22Rv1 (cell line): ENCODE measurements at regions not wholly inside any gene's neighbourhood (a gene's known extent, or its start where the extent isn't known, plus 50 kb on each side); places are given as distances from the start of the nearest gene placed in this dataset.

ENCODE experiments used
- H3K27ac ChIP-seq: fragments of 450-650 bp; 2 replicates; pipeline ENCODE4 v1.5.1; 2017
- CTCF ChIP-seq: fragments of 450-650 bp; IDR thresholded peaks from 2 replicates; pipeline ENCODE4 v1.5.1; 2017; ENCODE audit warnings: mild to moderate bottlenecking
- ZFX ChIP-seq: fragments of 450-650 bp; IDR thresholded peaks from 2 replicates; pipeline ENCODE4 v1.6.1; 2017; ENCODE audit warnings: antibody characterized with exemption, borderline replicate concordance

DNA sequence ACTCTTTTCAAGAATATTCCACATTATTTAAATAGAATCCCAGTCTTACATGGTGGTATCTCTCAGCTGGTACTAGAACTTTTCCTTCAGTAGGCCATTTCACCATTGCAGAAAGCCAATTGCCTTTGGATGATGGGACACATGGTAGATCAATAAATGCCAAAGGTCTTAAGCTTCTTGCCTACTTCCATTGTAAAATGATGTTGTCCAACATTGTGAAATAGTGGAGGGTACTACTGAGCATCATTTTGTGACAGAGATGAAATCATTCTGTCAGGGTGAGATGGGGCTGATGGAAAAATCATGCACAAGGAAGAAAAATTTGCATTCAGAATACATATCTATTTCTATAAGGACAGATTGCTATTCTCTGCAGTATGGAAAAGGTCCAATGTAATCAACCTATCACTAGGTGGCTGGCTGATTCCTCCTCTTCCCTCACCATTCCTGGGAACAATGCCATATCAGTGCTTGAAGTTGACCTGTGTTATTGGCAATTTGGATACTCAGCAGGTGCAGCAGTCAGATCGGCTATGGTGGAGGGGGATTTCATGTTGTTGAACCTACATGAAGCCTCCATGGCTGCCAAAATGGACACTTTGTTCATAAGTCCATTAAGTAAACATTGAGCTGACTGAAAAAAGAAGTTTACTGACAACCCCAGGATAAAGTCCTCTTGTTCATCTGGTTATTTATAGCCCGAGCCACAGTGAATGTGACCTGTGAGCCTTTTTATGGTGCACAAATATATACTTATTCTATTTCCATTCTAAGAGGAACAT lies 596.9 kb upstream of the ARPP21 start:
- H3K27ac ChIP-seq, result 0 out of 2 replicates have a peak overlapping the region, but pooled peaks have one; percentile 17
- TF ChIP-seq CTCF (no peak), ZFX (no peak)

GRCh38 chr3:35043040-35043439 lies 596.3 kb upstream of the ARPP21 start:
- 0 out of 2 replicates have a peak overlapping the region, but pooled peaks have one; percentile 17 for H3K27ac ChIP-seq
- TF ChIP-seq CTCF (no peak), ZFX (no peak)

- TF ChIP-seq CTCF, result no peak
Measured at GRCh38 chr3:35044190-35044589, 595.1 kb upstream of the ARPP21 start.

GRCh38 chr3:35045118-35045517 lies 594.2 kb upstream of the ARPP21 start:
- H3K27ac ChIP-seq, result no peak overlapping the region
- TF ChIP-seq ZFX (no peak), CTCF (no peak)

More at GRCh38 chr3:35044190-35044589, 595.1 kb upstream of the ARPP21 start:
- H3K27ac ChIP-seq, result no peak overlapping the region

DNA sequence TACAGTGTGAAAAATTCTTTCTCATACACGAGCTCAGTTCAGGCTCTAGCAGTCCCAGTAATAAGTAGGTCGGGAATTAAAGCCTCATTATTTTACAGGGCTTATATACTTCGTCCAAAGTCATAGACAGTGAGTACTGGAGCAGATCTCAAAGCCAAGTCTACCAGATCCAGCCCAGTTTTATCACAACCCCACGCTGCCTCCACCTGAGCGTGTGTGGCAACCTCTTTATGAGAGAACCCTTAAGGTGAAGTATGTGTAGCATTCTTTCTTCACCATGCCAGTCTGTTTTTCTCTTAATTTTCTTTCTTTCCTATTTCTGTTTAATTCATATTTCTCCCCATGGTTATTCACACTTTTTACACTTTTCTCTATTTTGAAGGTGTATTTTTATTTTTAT lies 574.6 kb upstream of the ARPP21 start:
- TF ChIP-seq ZFX, result no peak
- no peak for TF ChIP-seq CTCF
- no peak overlapping the region for H3K27ac ChIP-seq

GRCh38 chr3:35065891-35066290 lies 573.4 kb upstream of the ARPP21 start:
- H3K27ac ChIP-seq, result no peak overlapping the region
- no peak for TF ChIP-seq ZFX
- TF ChIP-seq CTCF, result no peak

- no peak overlapping the region for H3K27ac ChIP-seq
- TF ChIP-seq ZFX (no peak), CTCF (no peak)
Measured at GRCh38 chr3:35067750-35068149, 571.6 kb upstream of the ARPP21 start.
